HEK293 (cell line): ENCODE measurements at regions not wholly inside any gene's neighbourhood (a gene's known extent, or its start where the extent isn't known, plus 50 kb on each side); places are given as distances from the start of the nearest gene placed in this dataset.

Source experiments
- CTCF ChIA-PET: fragments of 350-600 bp; formaldehyde crosslinking; extraction: SDS; loops from one replicate; lab custom pipeline; 2021; ENCODE audit warnings: antibody characterized with exemption; lab: Yijun Ruan, JAX
- POLR2A ChIA-PET: fragments of 300-600 bp; formaldehyde crosslinking; extraction: SDS; loops from one replicate; lab custom pipeline; 2020; ENCODE audit warnings: antibody characterized with exemption, inconsistent platforms; lab: Yijun Ruan, JAX
- H3K27ac ChIP-seq: fragments of 200-500 bp; sonication (Bioruptor generic); 2 replicates; pipeline ENCODE4 v1.5.1; 2014; ENCODE audit warnings: low read depth, low read length, control low read depth, inconsistent platforms; ENCODE audit errors: extremely low read depth
- H3K36me3 ChIP-seq, 2 experiments: fragments of 200-500 bp in 1 of 2; sonication (Bioruptor generic) in 1 of 2; 1 replicate in 1 of 2; 2 replicates in 1 of 2; pipeline ENCODE4 v1.5.1; 2014 to 2017; ENCODE audit warnings: inconsistent platforms in 2 of 2, low read length in 2 of 2; ENCODE audit not compliant: control insufficient read depth in 2 of 2, insufficient read depth in 1 of 2
- H3K4me1 ChIP-seq: fragments of 200-500 bp; sonication (Bioruptor generic); 2 replicates; pipeline ENCODE4 v1.5.1; 2014; ENCODE audit warnings: mild to moderate bottlenecking, low read length, inconsistent platforms; ENCODE audit not compliant: control insufficient read depth, insufficient read depth
- H3K4me3 ChIP-seq: 2 replicates; pipeline ENCODE4 v1.5.1; 2011; ENCODE audit warnings: low read depth, mild to moderate bottlenecking, control low read depth, low read length, moderate library complexity
- H3K9me3 ChIP-seq: fragments of 200-500 bp; sonication (Bioruptor generic); 2 replicates; pipeline ENCODE4 v1.5.1; 2014; ENCODE audit warnings: low read depth, low read length, inconsistent platforms; ENCODE audit not compliant: control insufficient read depth, insufficient read depth
- GLI2 ChIP-seq: fragments of 450-650 bp; formaldehyde crosslinking; IDR thresholded peaks from 2 replicates; pipeline ENCODE4; 2017; ENCODE audit warnings: missing biosample characterization, missing genetic modification characterization, low read depth, borderline replicate concordance
- GLIS2 ChIP-seq: fragments of 450-650 bp; formaldehyde crosslinking; IDR thresholded peaks from 2 replicates; pipeline ENCODE4 v1.5.1; 2016; ENCODE audit warnings: missing biosample characterization, missing genetic modification characterization
- SP3 ChIP-seq: fragments of 450-650 bp; formaldehyde crosslinking; IDR thresholded peaks from 2 replicates; pipeline ENCODE4 v1.5.1; 2016; ENCODE audit warnings: missing biosample characterization, missing genetic modification characterization
- ZBTB10 ChIP-seq: fragments of 450-650 bp; formaldehyde crosslinking; IDR thresholded peaks from 2 replicates; pipeline ENCODE4 v1.5.1; 2016; ENCODE audit warnings: missing biosample characterization, missing genetic modification characterization
- ZBTB7A ChIP-seq: fragments of 450-650 bp; formaldehyde crosslinking; IDR thresholded peaks from 2 replicates; pipeline ENCODE4 v1.5.1; 2016; ENCODE audit warnings: low read depth, missing biosample characterization, missing genetic modification characterization
- ZNF169 ChIP-seq: fragments of 450-650 bp; formaldehyde crosslinking; IDR thresholded peaks from 2 replicates; pipeline ENCODE4 v1.5.1; 2016; ENCODE audit warnings: missing biosample characterization, missing genetic modification characterization
- ZNF23 ChIP-seq: fragments of 450-650 bp; formaldehyde crosslinking; IDR thresholded peaks from 2 replicates; pipeline ENCODE4 v1.5.1; 2016; ENCODE audit warnings: missing biosample characterization, missing genetic modification characterization, borderline replicate concordance
- ZNF280C ChIP-seq: fragments of 450-650 bp; formaldehyde crosslinking; IDR thresholded peaks from 2 replicates; pipeline ENCODE4 v1.5.1; 2016; ENCODE audit warnings: missing biosample characterization, missing genetic modification characterization
- ZNF394 ChIP-seq: fragments of 450-650 bp; formaldehyde crosslinking; IDR thresholded peaks from 2 replicates; pipeline ENCODE4 v1.5.1; 2016; ENCODE audit warnings: missing biosample characterization, missing genetic modification characterization, mild to moderate bottlenecking, moderate library complexity, borderline replicate concordance
- ZNF48 ChIP-seq: fragments of 450-650 bp; formaldehyde crosslinking; IDR thresholded peaks from 2 replicates; pipeline ENCODE4 v1.5.1; 2016; ENCODE audit warnings: missing biosample characterization, missing genetic modification characterization
- ZNF548 ChIP-seq: fragments of 450-650 bp; formaldehyde crosslinking; IDR thresholded peaks from 2 replicates; pipeline ENCODE4 v1.5.1; 2016; ENCODE audit warnings: missing biosample characterization, missing genetic modification characterization
- ZNF549 ChIP-seq: fragments of 450-650 bp; IDR thresholded peaks from 2 replicates; pipeline ENCODE4 v1.5.1; 2018; ENCODE audit warnings: missing biosample characterization, missing genetic modification characterization, mild to moderate bottlenecking, inconsistent platforms, moderate library complexity
- ZNF580 ChIP-seq: fragments of 450-650 bp; formaldehyde crosslinking; IDR thresholded peaks from 2 replicates; pipeline ENCODE4 v1.5.1; 2016; ENCODE audit warnings: missing biosample characterization, missing genetic modification characterization
- ZNF596 ChIP-seq: fragments of 450-650 bp; IDR thresholded peaks from 2 replicates; pipeline ENCODE4 v1.5.0; 2018; ENCODE audit warnings: missing biosample characterization, mild to moderate bottlenecking, missing genetic modification characterization, moderate library complexity
- ZNF645 ChIP-seq: fragments of 450-650 bp; formaldehyde crosslinking; IDR thresholded peaks from 2 replicates; pipeline ENCODE4; 2016; ENCODE audit warnings: missing biosample characterization, missing genetic modification characterization
- ZNF660 ChIP-seq: fragments of 450-650 bp; IDR thresholded peaks from 2 replicates; pipeline ENCODE4 v1.5.1; 2018; ENCODE audit warnings: missing biosample characterization, mild to moderate bottlenecking, missing genetic modification characterization
- ZNF692 ChIP-seq: fragments of 450-650 bp; formaldehyde crosslinking; IDR thresholded peaks from 2 replicates; pipeline ENCODE4 v1.5.1; 2016; ENCODE audit warnings: missing biosample characterization, missing genetic modification characterization
- ZSCAN30 ChIP-seq: fragments of 450-650 bp; IDR thresholded peaks from 2 replicates; pipeline ENCODE4 v1.5.1; 2018; ENCODE audit warnings: missing biosample characterization, mild to moderate bottlenecking, missing genetic modification characterization, moderate library complexity

GRCh38 chr5:89596821-89597220 lies 713.8 kb upstream of the MEF2C start:
- ChIA-PET CTCF (no interaction called here), POLR2A (no interaction called here)
- Histone ChIP-seq H3K4me1 (no peaks in the 10 kb centered on the region), H3K36me3 (no peaks in the 10 kb centered on the region), H3K27ac (no peak overlapping the region), H3K9me3 (no peaks in the 10 kb centered on the region), H3K4me3 (no peak overlapping the region)
- TF ChIP-seq ZSCAN30: no peak
- TF ChIP-seq SP3 (tag by site-specific recombination): no peak
- no peak for TF ChIP-seq ZBTB7A (tag by site-specific recombination)
- TF ChIP-seq ZNF280C (tag by site-specific recombination): no peak
- no peak for TF ChIP-seq ZNF580 (tag by site-specific recombination)
- no peak for TF ChIP-seq ZNF23
- no peak for TF ChIP-seq ZNF394 (tag by site-specific recombination)
- TF ChIP-seq ZNF48 (tag by site-specific recombination): no peak
- no peak for TF ChIP-seq GLI2 (tag by site-specific recombination)

- H3K4me1 ChIP-seq: no peaks in the 10 kb centered on the region
- H3K27ac ChIP-seq: no peak overlapping the region
- H3K9me3 ChIP-seq: no peaks in the 10 kb centered on the region
- no peak overlapping the region for H3K4me3 ChIP-seq
- CTCF ChIA-PET: no interaction called here
- H3K36me3 ChIP-seq: no peaks in the 10 kb centered on the region
- TF ChIP-seq ZNF549 (tag by site-specific recombination) (no peak), ZNF645 (no peak), ZBTB10 (no peak), ZNF692 (tag by site-specific recombination) (no peak), GLIS2 (tag by site-specific recombination) (no peak), ZNF660 (tag by site-specific recombination) (no peak), ZNF596 (no peak), ZNF169 (tag by site-specific recombination) (no peak), ZNF548 (tag by site-specific recombination) (no peak)
- POLR2A ChIA-PET: no interaction called here
These were observed 712.1 kb upstream of the MEF2C start for GRCh38 chr5:89595056-89595455.
